Natural killer cell (primary cell): ENCODE measurements at regions not wholly inside any gene's neighbourhood (a gene's known extent, or its start where the extent isn't known, plus 50 kb on each side); places are given as distances from the start of the nearest gene placed in this dataset.

Experiments used
- ATAC-seq, 3 donors: fragments of 150-1000 bp in 2 of 3; fragments of 200-7000 bp in 1 of 3; cut with Tn5 transposase; 1 replicate in 1 of 3; 2 replicates in 2 of 3; pipeline ENCODE4 v1.10.0; 2021; ENCODE audit warnings: mild to moderate bottlenecking in 2 of 3, moderate library complexity in 2 of 3
- DNase-seq, 2 donors: peaks; one replicate each; pipeline versions ENCODE4 v3.0.0 to v3.0.0-alpha.2; 2013 to 2021; ENCODE audit warnings: mixed read lengths in 1 of 2
- H3K27ac ChIP-seq: one replicate; pipeline ENCODE4 v1.5.1; 2013; ENCODE audit warnings: mild to moderate bottlenecking, low read length
- H3K27me3 ChIP-seq: one replicate; pipeline ENCODE4 v1.6.1; 2013; ENCODE audit warnings: low read length; ENCODE audit not compliant: control insufficient read depth, insufficient read depth
- H3K36me3 ChIP-seq: one replicate; pipeline ENCODE4 v1.6.1; 2013; ENCODE audit warnings: low read length; ENCODE audit not compliant: control insufficient read depth, insufficient read depth
- H3K4me1 ChIP-seq: one replicate; pipeline ENCODE4 v1.6.1; 2013; ENCODE audit warnings: low read length; ENCODE audit not compliant: control insufficient read depth, insufficient read depth
- H3K4me3 ChIP-seq: one replicate; pipeline ENCODE4 v1.5.1; 2013; ENCODE audit warnings: low read length
- H3K9me3 ChIP-seq: one replicate; pipeline ENCODE4 v1.6.1; 2013; ENCODE audit warnings: low read length; ENCODE audit not compliant: control insufficient read depth, insufficient read depth
- H3K27ac Mint-ChIP-seq, 2 donors: one replicate each; pipeline ENCODE4 v1.8.0; 2022; ENCODE audit warnings: mild to moderate bottlenecking in 2 of 2, mixed read lengths in 2 of 2, moderate library complexity in 1 of 2
- H3K27me3 Mint-ChIP-seq, 2 donors: one replicate each; pipeline ENCODE4 v1.8.0; 2022; ENCODE audit warnings: low read depth in 2 of 2, mixed read lengths in 2 of 2
- H3K36me3 Mint-ChIP-seq: one replicate; pipeline ENCODE4 v1.8.0; 2022; ENCODE audit warnings: mixed read lengths
- H3K4me1 Mint-ChIP-seq, 2 donors: one replicate each; pipeline ENCODE4 v1.8.0; 2022; ENCODE audit warnings: mixed read lengths in 2 of 2
- H3K4me3 Mint-ChIP-seq: one replicate; pipeline ENCODE4 v1.8.0; 2022; ENCODE audit warnings: mild to moderate bottlenecking, moderate library complexity, mixed read lengths
- H3K9me3 Mint-ChIP-seq, 2 donors: one replicate each; pipeline ENCODE4 v1.8.0; 2022; ENCODE audit warnings: mixed read lengths in 2 of 2
- WGBS: methylation state at CpG from one replicate; pipeline ENCODE4 v1.1.7; 2013; ENCODE audit warnings: missing lambda C conversion rate; ENCODE audit not compliant: insufficient coverage; 5-methylcytosine and 5-hydroxymethylcytosine counted together
- intact Hi-C: fragments of 100-400 bp; cut with micrococcal nuclease; formaldehyde crosslinking; loops from one replicate; pipeline ENCODE4 v1.14.2; 2022
- TF ChIP-seq, protein P1 (sequence below): fragments of 200-600 bp; IDR thresholded peaks from one replicate; pipeline ENCODE4 v1.8.0; 2022; ENCODE audit warnings: antibody characterized with exemption

DNA sequence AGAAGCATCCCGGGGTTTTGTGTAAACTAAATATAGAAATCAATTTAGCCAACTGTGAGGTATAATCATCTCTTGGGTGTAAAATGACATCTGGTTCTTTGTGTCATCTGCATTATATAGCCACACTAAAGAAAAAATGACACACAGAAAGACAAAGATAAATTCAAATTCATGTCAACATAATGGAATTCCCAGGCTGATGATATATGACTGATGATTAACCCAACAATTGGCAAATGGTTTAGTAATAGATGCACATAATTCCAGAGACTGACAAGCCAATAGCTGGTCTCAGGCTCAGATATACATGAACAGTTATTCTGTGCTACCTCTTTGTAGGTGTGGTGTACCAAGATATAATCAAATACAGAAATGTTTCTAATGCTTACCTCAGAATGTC lies 375.4 kb upstream of the PITX2 start:
- Mint-ChIP-seq H3K4me1 (no peaks in the 10 kb centered on the region), H3K4me3 (no peak overlapping the region), H3K36me3 (no peaks in the 10 kb centered on the region), H3K27me3 (no peaks in the 10 kb centered on the region), H3K27ac (no peak overlapping the region), H3K9me3 (peaks cover 4 to 6% of the 10 kb centered on the region in 2 donors)
- TF ChIP-seq, protein P1, sequence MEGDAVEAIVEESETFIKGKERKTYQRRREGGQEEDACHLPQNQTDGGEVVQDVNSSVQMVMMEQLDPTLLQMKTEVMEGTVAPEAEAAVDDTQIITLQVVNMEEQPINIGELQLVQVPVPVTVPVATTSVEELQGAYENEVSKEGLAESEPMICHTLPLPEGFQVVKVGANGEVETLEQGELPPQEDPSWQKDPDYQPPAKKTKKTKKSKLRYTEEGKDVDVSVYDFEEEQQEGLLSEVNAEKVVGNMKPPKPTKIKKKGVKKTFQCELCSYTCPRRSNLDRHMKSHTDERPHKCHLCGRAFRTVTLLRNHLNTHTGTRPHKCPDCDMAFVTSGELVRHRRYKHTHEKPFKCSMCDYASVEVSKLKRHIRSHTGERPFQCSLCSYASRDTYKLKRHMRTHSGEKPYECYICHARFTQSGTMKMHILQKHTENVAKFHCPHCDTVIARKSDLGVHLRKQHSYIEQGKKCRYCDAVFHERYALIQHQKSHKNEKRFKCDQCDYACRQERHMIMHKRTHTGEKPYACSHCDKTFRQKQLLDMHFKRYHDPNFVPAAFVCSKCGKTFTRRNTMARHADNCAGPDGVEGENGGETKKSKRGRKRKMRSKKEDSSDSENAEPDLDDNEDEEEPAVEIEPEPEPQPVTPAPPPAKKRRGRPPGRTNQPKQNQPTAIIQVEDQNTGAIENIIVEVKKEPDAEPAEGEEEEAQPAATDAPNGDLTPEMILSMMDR, result no peak
- DNase-seq (no peak), ATAC-seq (no peak)
- H3K4me3 ChIP-seq, result no peak overlapping the region
- H3K4me1 ChIP-seq, result no peaks in the 10 kb centered on the region
- H3K36me3 ChIP-seq, result no peaks in the 10 kb centered on the region
- H3K27me3 ChIP-seq, result no peaks in the 10 kb centered on the region
- WGBS, result no CpG with 5 or more reads among the region's 1 CpG
- intact Hi-C loops, result no loop called here
- H3K9me3 ChIP-seq, result no peaks in the 10 kb centered on the region
- H3K27ac ChIP-seq, result no peak overlapping the region

DNA sequence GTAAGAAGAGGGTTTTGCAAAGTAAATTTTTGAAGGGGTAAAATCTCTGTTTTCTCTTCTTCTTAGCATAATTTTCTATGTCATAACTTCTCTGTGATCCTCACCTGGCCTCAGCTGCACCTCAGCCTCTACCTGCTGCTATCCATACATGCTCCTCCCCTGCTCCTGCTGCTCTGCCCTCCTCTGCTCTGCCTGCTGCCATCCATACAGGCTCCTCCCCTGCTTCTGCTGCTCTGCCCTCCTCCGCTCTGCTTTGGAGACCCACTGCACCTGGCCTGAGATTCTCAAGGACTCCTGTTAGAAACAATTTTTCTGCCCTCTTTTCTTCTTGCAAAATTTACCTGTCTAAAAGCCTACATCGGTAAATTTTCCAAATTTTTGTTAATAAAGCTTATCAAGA lies 388.6 kb upstream of the PITX2 start:
- intact Hi-C loops, result no loop called here
- no peak for ATAC-seq

DNA sequence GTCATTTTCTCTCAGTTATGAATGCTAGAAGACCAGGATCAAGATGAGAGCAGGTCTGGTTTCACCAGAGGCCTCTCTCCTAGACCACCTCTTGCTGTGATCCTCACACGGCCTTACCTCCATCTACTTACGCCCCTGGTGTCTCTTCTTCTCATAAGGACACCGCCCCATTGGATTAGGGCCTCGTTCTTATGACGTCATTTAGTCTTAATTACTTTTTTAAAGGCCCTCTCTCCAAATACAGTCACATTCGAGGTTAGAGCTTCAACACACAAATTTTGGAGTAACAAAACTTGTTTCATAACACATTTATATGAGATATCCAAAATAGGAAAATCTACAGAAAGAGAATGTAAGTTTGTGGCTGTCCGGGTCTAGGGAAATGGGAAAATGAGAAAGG lies 391.0 kb upstream of the PITX2 start:
- intact Hi-C loops, result no loop called here
- TF ChIP-seq, protein P1, result no peak
- Mint-ChIP-seq H3K9me3 (peaks cover 4 to 9% of the 10 kb centered on the region in 2 donors), H3K27me3 (no peaks in the 10 kb centered on the region), H3K4me1 (no peaks in the 10 kb centered on the region), H3K36me3 (no peaks in the 10 kb centered on the region), H3K27ac (no peak overlapping the region), H3K4me3 (no peak overlapping the region)
- no peak for ATAC-seq
- H3K4me3 ChIP-seq, result no peak overlapping the region
- no peaks in the 10 kb centered on the region for H3K27me3 ChIP-seq
- WGBS, result 96% methylated on average over 6 of the region's 7 CpGs
- H3K36me3 ChIP-seq, result no peaks in the 10 kb centered on the region
- H3K4me1 ChIP-seq, result no peaks in the 10 kb centered on the region
- no peak overlapping the region for H3K27ac ChIP-seq
- DNase-seq, result no peak
- peaks cover 4% of the 10 kb centered on the region for H3K9me3 ChIP-seq

More for the DNA sequence above, 388.6 kb upstream of the PITX2 start:
- Mint-ChIP-seq H3K4me1 (no peaks in the 10 kb centered on the region), H3K4me3 (no peak overlapping the region), H3K36me3 (no peaks in the 10 kb centered on the region), H3K27ac (no peak overlapping the region), H3K9me3 (peaks cover 2 to 9% of the 10 kb centered on the region in 2 donors), H3K27me3 (no peaks in the 10 kb centered on the region)
- 89% methylated on average over 1 of the region's 2 CpGs for WGBS
- Histone ChIP-seq H3K4me1 (no peaks in the 10 kb centered on the region), H3K9me3 (peaks cover 4% of the 10 kb centered on the region), H3K36me3 (no peaks in the 10 kb centered on the region), H3K27ac (no peak overlapping the region), H3K27me3 (no peaks in the 10 kb centered on the region), H3K4me3 (no peak overlapping the region)
- no peak for DNase-seq
- TF ChIP-seq, protein P1, result no peak

DNA sequence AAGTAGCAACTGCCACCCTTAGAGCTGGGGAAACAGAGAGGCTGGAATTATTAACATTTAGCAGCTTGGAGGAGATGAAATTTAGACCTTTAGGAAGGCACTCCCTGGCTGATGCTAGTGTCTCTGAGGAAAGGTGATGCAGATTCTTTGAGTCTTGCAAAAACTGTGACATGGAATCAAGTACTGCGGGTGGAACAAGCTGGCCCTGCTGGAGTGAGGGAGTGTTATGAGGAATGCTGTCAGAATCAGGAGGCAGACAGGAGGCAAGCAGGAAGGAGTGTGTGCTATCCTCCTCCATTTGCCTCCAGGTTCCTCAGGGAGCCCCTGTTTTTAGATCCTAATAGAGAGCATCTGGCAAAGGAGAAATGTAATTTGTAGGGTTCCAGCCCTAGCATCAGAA lies 391.7 kb upstream of the PITX2 start:
- Histone ChIP-seq H3K4me3 (no peak overlapping the region), H3K36me3 (no peaks in the 10 kb centered on the region), H3K4me1 (no peaks in the 10 kb centered on the region), H3K9me3 (peaks cover 4% of the 10 kb centered on the region), H3K27me3 (no peaks in the 10 kb centered on the region), H3K27ac (no peak overlapping the region)
- peaks cover 4 to 9% of the 10 kb centered on the region in 2 donors for H3K9me3 Mint-ChIP-seq
- ATAC-seq (no peak), DNase-seq (no peak)
- 93% methylated on average over 1 of the region's 1 CpG for WGBS
- H3K4me3 Mint-ChIP-seq, result no peak overlapping the region
- H3K27ac Mint-ChIP-seq, result no peak overlapping the region
- intact Hi-C loops, result no loop called here
- H3K4me1 Mint-ChIP-seq, result no peaks in the 10 kb centered on the region
- no peaks in the 10 kb centered on the region for H3K36me3 Mint-ChIP-seq
- TF ChIP-seq, protein P1, result no peak
- no peaks in the 10 kb centered on the region for H3K27me3 Mint-ChIP-seq
